GM12891 (cell line): ENCODE measurements at regions not wholly inside any gene's neighbourhood (a gene's known extent, or its start where the extent isn't known, plus 50 kb on each side); places are given as distances from the start of the nearest gene placed in this dataset.
A peak's percentile ranks its signal among the peaks of the same experiment; 100 is the strongest.

Experiments
- DNase-seq: peaks from one replicate; pipeline ENCODE4 v3.0.0; 2011; ENCODE audit warnings: low spot score; ENCODE audit not compliant: insufficient read length
- FAIRE-seq: peaks from 2 replicates; lab custom pipeline; 2011; peaks lifted over from hg19 to GRCh38; lab: Jason Lieb, UNC
- PAX5 ChIP-seq: IDR thresholded peaks from 2 replicates; pipeline ENCODE4 v1.6.1; 2011; ENCODE audit warnings: low read length, moderate library complexity, mild to moderate bottlenecking; ENCODE audit not compliant: insufficient read depth, severe bottlenecking
- POLR2A ChIP-seq: IDR thresholded peaks from 2 replicates; pipeline ENCODE4 v1.6.1; 2011; ENCODE audit warnings: low read depth, low read length, control low read depth
- POLR2AphosphoS5 ChIP-seq: IDR thresholded peaks from 2 replicates; pipeline ENCODE4 v1.6.1; 2011; ENCODE audit warnings: low read depth, low read length, control low read depth
- POU2F2 ChIP-seq: IDR thresholded peaks from 2 replicates; pipeline ENCODE4 v1.6.1; 2011; ENCODE audit warnings: low read depth, mild to moderate bottlenecking, control low read depth, low read length, moderate library complexity
- SPI1 ChIP-seq: IDR thresholded peaks from 2 replicates; pipeline ENCODE4 v1.6.1; 2011; ENCODE audit warnings: low read depth, low read length, control low read depth
- TAF1 ChIP-seq: IDR thresholded peaks from 2 replicates; pipeline ENCODE4 v1.6.1; 2011; ENCODE audit warnings: low read depth, low read length, control low read depth

DNA sequence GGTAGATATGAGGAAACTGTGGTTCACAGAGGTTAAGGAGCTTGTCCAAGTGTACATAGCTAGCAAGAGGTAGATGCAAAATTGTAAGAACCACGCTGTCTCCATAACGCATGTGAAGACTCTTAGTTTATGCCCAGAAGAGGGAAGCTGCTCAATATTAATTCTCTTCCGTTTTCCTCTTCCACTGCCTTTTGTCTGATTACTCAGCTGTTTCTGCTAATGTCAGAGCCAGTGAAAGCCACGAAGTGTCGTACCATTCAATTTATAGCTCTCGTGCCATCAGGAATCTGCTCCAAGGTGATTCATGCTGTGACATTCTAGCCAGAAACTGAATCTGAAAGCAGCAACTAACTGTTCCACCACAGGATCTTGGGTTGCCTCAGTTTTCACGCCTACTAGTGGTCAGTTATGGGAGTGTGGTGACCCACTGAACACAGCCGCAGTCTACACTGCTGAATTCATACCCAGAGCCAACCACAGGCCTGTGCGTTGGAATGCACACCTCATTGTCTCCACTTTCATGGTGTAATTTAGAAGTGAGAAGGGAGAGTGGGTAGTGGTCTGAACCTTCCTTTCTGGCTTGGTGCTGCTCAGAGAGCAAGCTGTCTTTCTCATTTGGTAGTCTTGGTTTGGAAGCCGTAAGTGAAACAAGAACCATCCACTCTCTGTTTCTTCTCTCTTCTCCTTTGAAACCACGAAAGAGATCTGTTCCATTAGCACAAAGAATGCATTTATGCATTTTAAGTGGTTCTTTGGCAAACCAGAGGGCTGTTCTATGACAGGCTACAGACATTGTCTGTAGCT is 74.2 kb upstream of the NAP1L1 start:
- FAIRE-seq (peak; percentile 99), DNase-seq (peak; percentile 41)
- TF ChIP-seq TAF1 (no peak), PAX5 (peak; percentile 67), POU2F2 (peak; percentile 87), POLR2AphosphoS5 (0 out of 2 replicates have a peak, but pooled peaks have one; percentile 36), SPI1 (peak; percentile 35; the same call in 1 of the 2 replicates), POLR2A (no peak)

DNA sequence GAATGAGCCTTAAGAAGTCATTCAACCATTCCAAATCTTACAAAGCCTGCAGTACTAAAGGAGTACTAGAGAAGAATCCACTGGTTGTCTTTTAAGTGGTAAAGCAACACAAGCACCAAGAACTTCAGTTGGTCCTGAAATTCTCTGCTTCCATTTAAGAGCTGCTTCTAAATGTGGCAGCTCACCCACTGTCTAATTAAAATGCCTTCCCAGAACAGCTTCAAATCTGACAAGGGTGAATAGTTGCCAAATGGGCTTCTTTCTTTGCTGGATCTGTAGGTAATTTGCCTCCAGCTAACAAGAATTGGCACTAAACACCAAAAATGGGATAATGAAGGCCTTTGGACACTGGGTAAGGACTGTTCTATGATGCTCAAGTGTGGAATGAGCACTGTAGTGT is 72.2 kb upstream of the NAP1L1 start:
- FAIRE-seq (no peak), DNase-seq (no peak)
- TF ChIP-seq POLR2A (no peak), POU2F2 (no peak), POLR2AphosphoS5 (no peak), TAF1 (no peak), SPI1 (no peak), PAX5 (no peak)

GRCh38 chr12:76156314-76156713 is 71.8 kb upstream of the NAP1L1 start:
- DNase-seq: no peak
- TF ChIP-seq POU2F2 (no peak), PAX5 (no peak), POLR2AphosphoS5 (no peak), SPI1 (no peak), POLR2A (no peak), TAF1 (no peak)
- FAIRE-seq: no peak

DNA sequence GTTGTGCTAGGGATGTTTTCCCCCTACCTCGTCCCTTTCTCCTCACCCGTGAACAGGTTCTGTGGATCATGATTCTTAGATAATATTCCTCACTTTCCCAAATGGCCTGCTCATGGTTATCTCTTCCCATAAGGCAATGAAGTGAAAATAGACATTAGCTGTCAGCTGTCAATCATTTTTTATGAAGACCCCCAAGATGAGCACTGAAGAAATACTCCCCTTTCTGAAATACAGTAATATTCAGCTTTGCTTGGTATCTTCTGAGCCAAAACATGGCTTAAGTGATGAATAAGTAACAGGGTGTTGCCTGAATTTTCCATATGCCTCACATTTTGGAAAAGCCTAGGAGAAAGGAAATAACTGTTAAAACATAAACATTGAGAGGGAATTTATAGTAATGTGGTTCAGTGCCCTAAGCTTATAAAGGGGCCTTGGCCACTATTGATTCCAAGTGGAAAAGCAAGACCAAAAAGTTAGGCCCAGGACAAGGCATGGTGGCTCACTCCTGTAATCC is 70.7 kb upstream of the NAP1L1 start:
- no peak for FAIRE-seq
- no peak for DNase-seq
- no peak for TF ChIP-seq SPI1

- FAIRE-seq (no peak), DNase-seq (no peak)
- no peak for TF ChIP-seq POU2F2
- no peak for TF ChIP-seq POLR2AphosphoS5
- TF ChIP-seq SPI1: no peak
- TF ChIP-seq POLR2A: no peak
- TF ChIP-seq PAX5: no peak
- no peak for TF ChIP-seq TAF1
These were observed 69.1 kb upstream of the NAP1L1 start for GRCh38 chr12:76153616-76154015.

DNA sequence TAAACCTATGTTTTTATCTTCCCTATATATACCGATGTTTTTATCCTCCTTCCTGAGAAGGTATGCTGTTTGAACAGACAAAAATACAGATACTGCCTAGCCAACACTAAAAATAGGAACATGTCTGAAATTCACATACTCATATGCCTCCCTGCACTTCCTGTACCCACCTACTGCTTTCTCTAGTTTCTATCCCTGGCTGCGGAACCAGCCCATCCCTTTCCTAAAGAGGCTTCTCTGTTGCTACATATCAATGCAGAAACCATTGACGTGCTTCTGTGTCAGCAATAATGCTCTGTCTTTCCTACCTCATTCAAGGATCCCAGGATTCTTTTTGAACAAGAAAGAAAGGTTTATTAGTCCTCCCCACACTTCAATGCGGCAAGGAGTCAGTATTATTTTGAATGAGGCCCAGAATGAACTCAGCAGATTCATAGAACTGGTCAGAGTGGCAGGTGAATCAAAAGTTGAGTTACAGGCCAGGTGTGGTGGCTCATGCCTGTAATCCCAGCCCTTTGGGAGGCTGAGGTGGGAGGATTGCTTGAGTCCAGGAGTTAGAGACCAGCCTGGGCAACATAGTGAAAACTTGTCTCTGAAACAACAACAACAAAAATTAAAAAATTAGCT is 67.8 kb upstream of the NAP1L1 start:
- TF ChIP-seq SPI1 (peak; percentile 69), POLR2A (no peak)
- peak; percentile 34 for DNase-seq
- FAIRE-seq: peak; percentile 93

DNA sequence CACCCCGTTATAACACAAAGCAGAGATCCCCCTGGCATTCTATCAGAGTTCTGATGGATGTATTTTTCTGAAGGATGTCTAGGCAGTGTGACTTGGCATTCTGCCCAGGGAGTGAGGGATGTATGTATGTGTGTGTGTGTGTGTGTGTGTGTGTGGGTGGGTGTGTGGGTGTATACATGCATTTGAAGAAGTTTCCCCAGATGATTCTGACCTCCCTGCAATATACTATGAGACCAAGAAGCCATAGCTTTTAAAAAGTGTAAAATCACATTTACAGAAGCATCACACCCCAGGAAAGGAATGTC is 59.7 kb upstream of the NAP1L1 start:
- DNase-seq (no peak), FAIRE-seq (peak; percentile 59)
- TF ChIP-seq TAF1 (no peak), POU2F2 (no peak), POLR2A (no peak), SPI1 (no peak), POLR2AphosphoS5 (no peak), PAX5 (no peak)

DNA sequence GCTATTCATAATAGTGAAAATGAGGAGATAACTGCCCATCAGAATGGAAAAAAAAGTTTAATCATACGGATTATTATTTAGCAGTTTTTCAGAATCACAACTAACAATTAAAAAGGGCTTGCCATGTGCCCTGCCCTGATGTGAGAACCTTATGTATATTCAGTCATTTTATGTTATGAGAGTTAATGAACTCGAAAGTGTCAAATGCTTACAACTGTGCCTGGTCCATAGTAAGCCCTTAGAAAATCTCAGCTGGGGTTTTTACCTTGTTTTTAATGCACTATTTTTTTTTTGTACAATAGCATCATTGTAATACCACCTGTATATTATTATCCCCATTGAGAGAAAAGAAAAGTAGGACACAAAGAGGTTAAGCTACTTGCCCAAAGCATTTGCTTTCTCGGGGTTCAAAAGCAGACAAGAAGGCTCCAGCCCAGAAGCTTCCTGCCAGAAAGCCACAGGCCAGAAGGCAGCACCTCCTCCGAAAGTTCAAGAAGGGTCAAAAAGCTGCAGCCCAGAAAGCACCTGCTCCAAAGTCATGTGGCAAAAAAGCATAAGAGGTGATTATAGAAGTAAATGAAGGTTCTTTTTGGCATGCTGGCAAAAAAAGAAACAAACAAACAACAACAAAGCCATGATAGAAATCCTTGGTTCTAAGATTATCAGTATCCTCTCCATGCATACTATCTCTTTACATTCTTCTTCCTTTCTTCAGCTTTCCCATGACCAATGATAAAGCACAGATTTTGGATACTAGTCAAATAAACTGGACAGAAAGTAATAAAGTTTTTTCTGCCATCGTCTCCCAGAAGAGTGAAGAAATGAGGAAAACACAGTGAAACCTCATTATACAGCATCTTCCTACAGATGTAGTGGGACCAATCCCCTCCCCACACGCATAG is 59.1 kb upstream of the NAP1L1 start:
- DNase-seq (peak; percentile 25), FAIRE-seq (peak; percentile 55)
- TF ChIP-seq TAF1 (no peak), POLR2AphosphoS5 (no peak), POLR2A (no peak), POU2F2 (no peak), PAX5 (no peak), SPI1 (no peak)

- TF ChIP-seq PAX5: no peak
- no peak for TF ChIP-seq POLR2A
- TF ChIP-seq POU2F2: no peak
- TF ChIP-seq TAF1: no peak
- TF ChIP-seq POLR2AphosphoS5: no peak
- no peak for TF ChIP-seq SPI1
- no peak for DNase-seq
- peak; percentile 45 for FAIRE-seq
These were observed 57.8 kb upstream of the NAP1L1 start for GRCh38 chr12:76142305-76142704.

DNA sequence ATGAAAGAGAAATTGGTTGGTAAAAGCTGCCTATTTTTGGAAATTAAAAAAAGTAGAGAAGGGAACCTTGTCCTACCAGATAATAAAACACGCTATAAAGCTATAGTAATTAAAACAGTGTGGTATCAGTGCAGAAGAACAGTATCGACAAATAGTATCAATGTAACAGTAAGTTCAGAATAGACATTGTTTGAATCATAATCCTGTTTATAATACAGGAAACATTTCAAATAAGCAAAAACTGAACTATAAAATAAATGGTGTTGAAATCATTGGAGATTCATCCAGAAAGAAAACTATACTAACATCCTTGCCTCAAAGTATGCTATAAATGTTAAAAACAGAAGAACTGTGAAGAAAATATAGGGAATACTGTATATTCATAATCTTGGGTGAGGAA is 54.2 kb upstream of the NAP1L1 start:
- FAIRE-seq: no peak
- TF ChIP-seq TAF1: no peak
- TF ChIP-seq SPI1: no peak
- TF ChIP-seq POLR2AphosphoS5: no peak
- no peak for TF ChIP-seq PAX5
- no peak for TF ChIP-seq POU2F2
- no peak for DNase-seq
